ENCODE measurements at regions not wholly inside any gene's neighbourhood (a gene's known extent, or its start where the extent isn't known, plus 50 kb on each side); places are given as distances from the start of the nearest gene placed in this dataset.
A peak's percentile ranks its signal among the peaks of the same experiment; 100 is the strongest.

DNA sequence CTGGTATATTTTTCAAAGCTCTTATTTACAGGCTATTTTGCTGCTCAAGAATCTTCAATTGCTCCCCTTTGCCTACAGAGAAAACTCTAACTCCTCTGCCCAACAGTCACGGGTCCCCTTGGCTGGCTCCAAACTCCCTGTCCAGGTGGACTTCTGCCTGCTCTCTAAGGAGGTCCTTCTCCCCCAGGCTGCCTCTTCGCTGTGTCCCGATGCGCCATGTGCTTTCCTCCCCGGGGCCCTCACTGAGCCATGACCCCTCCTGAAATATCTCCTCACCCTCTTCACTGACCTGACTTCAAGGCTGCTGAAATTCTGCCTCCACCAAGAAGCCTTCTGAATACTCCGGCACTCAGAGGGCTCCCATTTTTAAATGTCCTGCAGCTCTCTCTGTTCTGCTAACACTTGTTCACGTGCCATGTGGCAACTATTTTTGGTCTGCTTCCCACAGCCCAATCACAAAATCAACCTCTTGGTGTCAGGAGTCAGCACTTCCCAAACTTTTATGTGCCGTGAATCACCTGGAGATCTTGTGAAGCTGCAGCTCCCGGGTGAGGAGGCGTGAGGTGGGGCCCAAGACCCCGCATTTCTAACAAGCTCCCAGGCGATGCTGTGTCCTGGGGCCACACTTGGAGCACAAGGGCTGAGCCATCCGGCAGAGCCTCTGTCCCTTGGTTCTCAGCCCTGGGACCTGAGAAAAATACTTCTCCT is 85.7 kb upstream of the COL13A1 start:
- TF ChIP-seq CTCF (IDR thresholded peaks at IDR 0.05; ENCODE audit: insufficient read depth, low read depth, low read length): no peak
- DNase-seq (ENCODE audit: low read depth): no peak
- H3K4me3 ChIP-seq (ENCODE audit: low read depth, low read length): no peak overlapping the region

DNA sequence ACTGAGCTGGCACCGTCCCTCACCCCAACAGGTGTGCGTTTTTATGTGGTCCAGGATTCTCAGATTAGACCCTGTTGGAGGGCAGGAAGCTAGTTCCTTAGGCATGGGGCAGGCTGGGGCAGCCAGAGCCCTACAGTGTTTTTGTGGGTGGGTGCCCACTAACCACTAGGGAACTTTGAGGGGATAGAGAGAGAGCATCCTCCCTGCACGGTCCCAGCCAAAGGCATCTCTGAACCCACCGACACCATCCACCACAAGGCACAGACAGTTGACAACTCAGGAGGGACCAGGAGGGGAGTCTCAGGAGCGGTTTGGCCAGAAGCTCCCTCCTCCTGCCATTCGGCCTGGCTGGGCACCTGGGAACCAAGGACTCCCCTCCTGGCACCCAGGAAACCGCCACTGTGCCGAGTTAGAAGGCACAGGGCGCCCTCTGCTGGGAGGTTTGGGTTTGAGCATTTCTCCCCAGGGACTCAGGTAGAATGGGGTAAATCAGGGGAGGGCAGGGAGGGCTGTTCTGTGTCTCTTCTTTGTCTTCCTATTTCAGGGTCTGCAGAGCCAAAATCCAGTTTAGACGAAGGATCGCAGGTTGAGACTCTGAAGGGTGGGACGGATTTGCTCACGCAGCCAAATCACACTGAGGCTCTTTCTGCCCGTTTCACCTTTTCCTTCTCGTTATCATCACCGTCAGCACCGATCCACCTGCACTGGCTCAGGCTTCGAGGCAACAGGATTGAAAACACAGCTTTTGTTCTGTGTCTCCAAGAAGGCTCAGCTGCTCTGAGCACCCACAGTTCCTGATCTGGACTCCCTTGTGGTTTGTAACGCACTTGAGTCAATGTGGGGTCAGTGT is 84.8 kb upstream of the COL13A1 start:
- TF ChIP-seq CTCF (IDR thresholded peaks at IDR 0.05; ENCODE audit: insufficient read depth, low read depth, low read length): peak; percentile 88
- DNase-seq (ENCODE audit: low read depth): peak; percentile 54

DNA sequence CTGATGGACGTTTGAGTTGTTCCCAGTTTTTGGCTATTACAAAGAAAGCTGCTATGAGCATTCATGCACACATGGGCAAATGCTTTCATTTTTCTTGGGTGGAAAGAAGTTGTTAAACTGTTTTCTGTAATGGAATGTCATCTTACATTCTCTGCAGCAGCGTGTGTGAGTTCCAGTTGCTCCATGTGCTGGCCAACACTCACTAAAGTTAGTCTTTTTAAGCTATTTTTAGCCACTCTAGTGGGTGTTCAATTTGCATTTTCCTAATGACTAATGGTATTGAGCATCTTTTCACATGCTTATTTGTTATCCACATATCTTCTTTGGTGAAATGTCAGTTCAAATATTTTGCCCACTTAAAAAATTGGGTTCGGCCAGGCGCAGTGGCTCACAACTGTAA is 82.8 kb upstream of the COL13A1 start:
- TF ChIP-seq CTCF (IDR thresholded peaks at IDR 0.05; ENCODE audit: insufficient read depth, low read depth, low read length): no peak
- H3K4me3 ChIP-seq (ENCODE audit: low read depth, low read length): no peak overlapping the region
- no peak for DNase-seq (ENCODE audit: low read depth)

More for the DNA sequence above, 84.8 kb upstream of the COL13A1 start:
- no peak overlapping the region for H3K4me3 ChIP-seq (ENCODE audit: low read depth, low read length)

DNA sequence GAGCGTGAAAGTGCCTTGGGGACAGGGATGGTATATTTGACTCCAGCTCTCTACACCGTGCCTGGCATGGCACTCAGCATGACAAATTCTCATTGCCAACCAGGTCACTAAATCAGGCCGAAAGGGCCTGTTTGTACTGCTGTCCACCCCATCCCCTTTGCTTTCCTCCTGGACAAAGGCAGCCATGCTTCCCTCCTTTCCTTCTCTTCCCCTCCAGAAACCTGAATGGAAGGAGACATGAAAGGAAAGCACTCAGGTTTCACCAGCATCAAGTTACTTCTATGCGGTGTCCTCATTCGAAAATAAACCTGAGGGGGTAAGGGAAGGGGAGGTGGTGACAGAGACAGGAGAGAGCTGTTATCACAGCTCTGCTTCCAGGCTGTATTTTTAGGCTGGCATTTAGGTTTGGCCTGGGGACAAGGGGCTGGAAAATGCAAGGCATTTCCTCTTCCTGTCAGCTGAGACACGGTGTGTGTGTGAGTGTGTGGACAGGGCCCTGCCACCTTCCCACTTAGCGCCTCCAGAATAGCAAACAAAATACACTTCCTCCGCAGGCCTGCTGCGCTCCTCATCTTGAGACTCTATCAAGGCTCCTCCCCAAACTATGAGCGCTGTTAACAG is 79.9 kb upstream of the COL13A1 start:
- no peak for DNase-seq (ENCODE audit: low read depth)
- TF ChIP-seq CTCF (IDR thresholded peaks at IDR 0.05; ENCODE audit: insufficient read depth, low read depth, low read length): no peak
- H3K4me3 ChIP-seq (ENCODE audit: low read depth, low read length): no peak overlapping the region

- no peak for TF ChIP-seq CTCF (IDR thresholded peaks at IDR 0.05; ENCODE audit: insufficient read depth, low read depth, low read length)
- no peak overlapping the region for H3K4me3 ChIP-seq (ENCODE audit: low read depth, low read length)
- DNase-seq (ENCODE audit: low read depth): no peak
Measured at GRCh38 chr10:69723653-69724052, 78.1 kb upstream of the COL13A1 start.

GRCh38 chr10:69726850-69727249 is 74.9 kb upstream of the COL13A1 start:
- DNase-seq (ENCODE audit: low read depth): no peak
- TF ChIP-seq CTCF (IDR thresholded peaks at IDR 0.05; ENCODE audit: insufficient read depth, low read depth, low read length): no peak
- H3K4me3 ChIP-seq (ENCODE audit: low read depth, low read length): no peak overlapping the region
